Astrocyte of the cerebellum (primary cell): ENCODE measurements at regions not wholly inside any gene's neighbourhood (a gene's known extent, or its start where the extent isn't known, plus 50 kb on each side); places are given as distances from the start of the nearest gene placed in this dataset.

Experiments
- DNase-seq: peaks from one replicate; pipeline ENCODE4 v3.0.0-alpha.2; 2011; ENCODE audit warnings: low read depth
- H3K4me3 ChIP-seq: 2 replicates; pipeline ENCODE4 v1.5.1; 2011; ENCODE audit warnings: mild to moderate bottlenecking, low read depth, low read length, moderate library complexity
- in situ Hi-C: cut with HindIII; loops from 2 replicates; pipeline ENCODE4 v1.10.0; 2017; ENCODE audit warnings: low sequenced_read_pairs
- TF ChIP-seq, protein P1 (sequence below): IDR thresholded peaks from 2 replicates; pipeline ENCODE4 v1.5.1; 2012; ENCODE audit warnings: low read length, low read depth, moderate library complexity, mild to moderate bottlenecking; ENCODE audit errors: missing control alignments

DNA sequence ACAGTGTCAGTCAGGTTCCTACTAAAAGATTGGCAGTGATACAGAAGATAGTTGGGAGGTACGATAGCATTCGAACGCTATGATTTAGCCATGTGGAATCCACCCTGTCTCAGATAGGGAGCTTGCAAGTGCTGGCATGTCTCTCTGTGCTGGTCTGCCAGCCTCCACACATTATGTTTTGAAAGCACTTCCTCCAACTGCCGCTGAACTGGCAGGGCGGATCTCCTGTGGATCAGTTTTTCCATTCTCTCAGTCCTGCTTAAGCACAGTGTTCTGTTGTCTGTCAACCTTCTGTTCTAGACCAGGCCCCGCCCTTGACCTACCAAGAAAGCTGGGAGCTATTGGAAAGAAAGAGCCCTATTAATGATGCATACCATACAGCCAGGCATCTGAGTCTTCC lies 65.5 kb upstream of the PALMD start:
- TF ChIP-seq, protein P1, sequence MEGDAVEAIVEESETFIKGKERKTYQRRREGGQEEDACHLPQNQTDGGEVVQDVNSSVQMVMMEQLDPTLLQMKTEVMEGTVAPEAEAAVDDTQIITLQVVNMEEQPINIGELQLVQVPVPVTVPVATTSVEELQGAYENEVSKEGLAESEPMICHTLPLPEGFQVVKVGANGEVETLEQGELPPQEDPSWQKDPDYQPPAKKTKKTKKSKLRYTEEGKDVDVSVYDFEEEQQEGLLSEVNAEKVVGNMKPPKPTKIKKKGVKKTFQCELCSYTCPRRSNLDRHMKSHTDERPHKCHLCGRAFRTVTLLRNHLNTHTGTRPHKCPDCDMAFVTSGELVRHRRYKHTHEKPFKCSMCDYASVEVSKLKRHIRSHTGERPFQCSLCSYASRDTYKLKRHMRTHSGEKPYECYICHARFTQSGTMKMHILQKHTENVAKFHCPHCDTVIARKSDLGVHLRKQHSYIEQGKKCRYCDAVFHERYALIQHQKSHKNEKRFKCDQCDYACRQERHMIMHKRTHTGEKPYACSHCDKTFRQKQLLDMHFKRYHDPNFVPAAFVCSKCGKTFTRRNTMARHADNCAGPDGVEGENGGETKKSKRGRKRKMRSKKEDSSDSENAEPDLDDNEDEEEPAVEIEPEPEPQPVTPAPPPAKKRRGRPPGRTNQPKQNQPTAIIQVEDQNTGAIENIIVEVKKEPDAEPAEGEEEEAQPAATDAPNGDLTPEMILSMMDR = no peak
- DNase-seq = no peak
- H3K4me3 ChIP-seq = no peak overlapping the region
- in situ Hi-C loops = no loop called here

GRCh38 chr1:99587008-99587407 lies 58.9 kb upstream of the PALMD start:
- no peak overlapping the region for H3K4me3 ChIP-seq
- no peak for DNase-seq
- TF ChIP-seq, protein P1 = no peak
- in situ Hi-C loops = no loop called here

GRCh38 chr1:99589186-99589636 lies 56.7 kb upstream of the PALMD start:
- in situ Hi-C loops = no loop called here
- TF ChIP-seq, protein P1 = no peak
- no peak for DNase-seq
- no peak overlapping the region for H3K4me3 ChIP-seq

GRCh38 chr1:99590578-99591209 lies 55.2 kb upstream of the PALMD start:
- no peak overlapping the region for H3K4me3 ChIP-seq
- in situ Hi-C loops = no loop called here
- TF ChIP-seq, protein P1 = no peak
- DNase-seq = peak; percentile 93

DNA sequence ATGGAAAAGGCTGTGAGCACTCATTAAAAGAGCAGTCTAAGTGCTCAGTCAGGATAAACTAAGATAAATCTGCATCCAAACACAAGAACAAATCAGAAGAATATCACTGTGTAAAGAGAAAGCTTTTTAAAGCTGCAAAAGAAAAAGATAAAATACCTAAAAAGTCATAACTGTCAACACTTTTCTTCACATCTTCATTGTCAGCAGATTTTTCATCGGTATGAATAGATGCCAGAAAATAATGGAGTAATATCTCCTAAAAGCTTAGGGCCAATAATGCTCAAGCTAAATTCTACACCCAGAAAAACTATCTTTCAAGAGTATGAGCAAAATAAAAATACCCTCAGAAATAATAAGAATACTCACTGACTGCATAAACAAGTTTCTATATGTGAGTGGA lies 54.0 kb upstream of the PALMD start:
- in situ Hi-C loops = no loop called here
- TF ChIP-seq, protein P1 = no peak
- no peak for DNase-seq

DNA sequence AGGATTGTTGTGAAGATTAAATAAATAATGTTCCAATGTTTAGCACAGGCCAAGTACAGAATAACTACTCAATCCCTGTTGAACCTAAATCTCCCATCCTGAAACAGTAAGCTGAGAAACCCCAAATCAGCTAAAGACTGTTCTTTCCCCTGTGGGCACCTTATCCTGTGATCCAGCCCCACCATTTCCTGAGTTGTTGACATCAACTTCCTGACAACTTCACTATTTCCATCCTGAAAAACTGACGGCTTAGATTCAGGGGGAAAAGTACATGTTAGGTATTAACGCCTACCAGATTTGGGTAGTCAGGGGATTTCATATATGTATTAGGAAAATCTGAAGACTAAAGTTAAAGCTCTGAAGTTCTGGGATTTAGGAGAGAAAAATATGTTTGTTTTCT lies 51.7 kb upstream of the PALMD start:
- in situ Hi-C loops = no loop called here
- TF ChIP-seq, protein P1 = no peak
- H3K4me3 ChIP-seq = no peak overlapping the region
- DNase-seq = no peak

More for the DNA sequence above, 54.0 kb upstream of the PALMD start:
- no peak overlapping the region for H3K4me3 ChIP-seq
